K562 (cell line): ENCODE measurements at regions not wholly inside any gene's neighbourhood (a gene's known extent, or its start where the extent isn't known, plus 50 kb on each side); places are given as distances from the start of the nearest gene placed in this dataset.

Experiments used
- ATAC-seq: fragments of 200-7000 bp; cut with Tn5 transposase; 3 replicates; pipeline ENCODE4 v1.9.1; 2020; ENCODE audit warnings: moderate library complexity
- BruUV-seq: library from RNA; stranded (reverse); fragments of 400-500 nt; replicated peaks from 2 replicates; lab custom pipeline; 2021; lab: Mats Ljungman, UMichigan
- CTCF ChIA-PET: fragments of 300-600 bp; formaldehyde crosslinking; extraction: SDS; loops from one replicate; lab custom pipeline; 2021; ENCODE audit warnings: low intra/inter-chr PET ratio; lab: Yijun Ruan, JAX
- POLR2A ChIA-PET: fragments of 300-600, 350-650 bp; sonication (Branson Sonifier 250); formaldehyde crosslinking; extraction: SDS; loops from one replicate; lab custom pipeline; 2021; ENCODE audit warnings: antibody characterized with exemption, inconsistent platforms; lab: Yijun Ruan, JAX
- DNase-seq, 4 experiments: peaks; one replicate each; pipeline versions ENCODE4 v3.0.0 to v3.0.0-alpha.2; 2011 to 2018; ENCODE audit warnings: low spot score in 3 of 4, mixed read lengths in 3 of 4; ENCODE audit errors: extremely low read depth in 1 of 4
- FAIRE-seq: peaks from 2 replicates; lab custom pipeline; 2011; peaks lifted over from hg19 to GRCh38; lab: Jason Lieb, UNC
- H2AFZ ChIP-seq: 2 replicates; pipeline ENCODE4 v1.6.0; 2011; ENCODE audit warnings: low read depth, low read length, control low read depth, inconsistent platforms
- H3K27ac ChIP-seq: fragments of 200-600 bp; 3 replicates; pipeline ENCODE4 v1.8.0; 2011; ENCODE audit warnings: low read depth, mild to moderate bottlenecking, control low read depth, inconsistent platforms, low read length, moderate library complexity, mixed read lengths; ENCODE audit errors: extremely low read depth
- H3K27me3 ChIP-seq, 2 experiments: fragments of 300-600 bp in 1 of 2; 2 replicates in 1 of 2; 3 replicates in 1 of 2; pipeline versions ENCODE4 v1.6.0 to v1.8.0; 2011; ENCODE audit warnings: inconsistent platforms in 2 of 2, low read length in 2 of 2, mild to moderate bottlenecking in 1 of 2, mixed read lengths in 1 of 2, moderate library complexity in 1 of 2; ENCODE audit not compliant: control insufficient read depth in 2 of 2, insufficient read depth in 2 of 2
- H3K36me3 ChIP-seq: fragments of 300-600 bp; 3 replicates; pipeline ENCODE4 v1.8.0; 2011; ENCODE audit warnings: mild to moderate bottlenecking, low read length, inconsistent platforms; ENCODE audit not compliant: control insufficient read depth, insufficient read depth
- H3K4me1 ChIP-seq, 2 experiments: fragments of 200-600 bp in 1 of 2; replicated peaks in 1 of 2; 2 replicates in 1 of 2; 3 replicates in 1 of 2; pipeline versions ENCODE4 v1.5.1 to v1.8.0; 2011; ENCODE audit warnings: inconsistent platforms in 2 of 2, low read length in 2 of 2, mild to moderate bottlenecking in 1 of 2, mixed read lengths in 1 of 2, moderate library complexity in 1 of 2; ENCODE audit not compliant: control insufficient read depth in 2 of 2, insufficient read depth in 2 of 2
- H3K4me2 ChIP-seq: 2 replicates; pipeline ENCODE4 v1.6.1; 2011; ENCODE audit warnings: low read length, control low read depth, inconsistent platforms, mixed read lengths; ENCODE audit not compliant: insufficient read depth
- H3K4me3 ChIP-seq: fragments of 200-600 bp; sonication (generic), shearing (Covaris generic); 2 replicates; pipeline ENCODE4 v1.5.1; 2016; ENCODE audit warnings: control low read depth, inconsistent platforms
- H3K79me2 ChIP-seq: fragments of 200-600 bp; 3 replicates; pipeline ENCODE4 v1.8.0; 2011; ENCODE audit warnings: low read length, inconsistent platforms; ENCODE audit not compliant: control insufficient read depth, insufficient read depth
- H3K9ac ChIP-seq, 2 experiments: 2 replicates each; pipeline versions ENCODE4 v1.6.0 to v1.6.1; 2011; ENCODE audit warnings: low read depth in 2 of 2, low read length in 2 of 2, control low read depth in 1 of 2, inconsistent platforms in 1 of 2, mild to moderate bottlenecking in 1 of 2, mixed read lengths in 1 of 2; ENCODE audit not compliant: insufficient read depth in 1 of 2
- H3K9me1 ChIP-seq: one replicate; pipeline ENCODE4 v1.6.0; 2011; ENCODE audit warnings: inconsistent platforms, mild to moderate bottlenecking, low read length, moderate library complexity; ENCODE audit not compliant: control insufficient read depth, insufficient read depth
- H3K9me3 ChIP-seq: replicated peaks from 2 replicates; pipeline ENCODE4 v1.5.1; 2011; ENCODE audit warnings: low read depth, low read length, inconsistent platforms; ENCODE audit not compliant: control insufficient read depth, insufficient read depth
- H4K20me1 ChIP-seq: replicated peaks from 2 replicates; pipeline ENCODE4 v1.6.1; 2011; ENCODE audit warnings: low read length, inconsistent platforms, mixed read lengths; ENCODE audit not compliant: control insufficient read depth, insufficient read depth
- BCL6 ChIP-seq: fragments of 250-450 bp; sonication (Bioruptor Pico); IDR thresholded peaks from 2 replicates; pipeline ENCODE4 v1.4.0; 2020
- CBX8 ChIP-seq: fragments of 200-600 bp; sonication (generic); IDR thresholded peaks from 2 replicates; pipeline ENCODE4 v1.6.1; 2012; ENCODE audit warnings: borderline replicate concordance, mixed run types, low read depth, mild to moderate bottlenecking, moderate library complexity, mixed read lengths, low read length, control low read depth, inconsistent platforms; ENCODE audit not compliant: poor library complexity, severe bottlenecking; ENCODE audit errors: extremely low read depth
- EGR1 ChIP-seq: fragments of 450-650 bp; conservative IDR thresholded peaks from 2 replicates; pipeline ENCODE4 v1.6.1; 2017; ENCODE audit warnings: mild to moderate bottlenecking
- ELF1 ChIP-seq: fragments of 200-800 bp; sonication (Bioruptor generic); IDR thresholded peaks from 2 replicates; pipeline ENCODE4 v1.6.1; 2016; ENCODE audit warnings: missing genetic modification characterization, missing compliant biosample characterization
- EWSR1 ChIP-seq: fragments of 450-650 bp; IDR thresholded peaks from 2 replicates; pipeline ENCODE4 v1.6.1; 2018; ENCODE audit warnings: borderline replicate concordance, mild to moderate bottlenecking, low read depth, moderate library complexity; ENCODE audit not compliant: partially characterized antibody
- FOSL1 ChIP-seq: fragments of 200-800 bp; sonication (Bioruptor generic); conservative IDR thresholded peaks from 2 replicates; pipeline ENCODE4 v1.6.1; 2016; ENCODE audit warnings: missing genetic modification characterization, missing compliant biosample characterization
- GABPB2 ChIP-seq: fragments of 250-450 bp; sonication (Bioruptor Pico); conservative IDR thresholded peaks from 2 replicates; pipeline ENCODE4 v1.5.1; 2021; ENCODE audit warnings: mild to moderate bottlenecking
- GATA2 ChIP-seq: sonication (generic); formaldehyde crosslinking; IDR thresholded peaks from 2 replicates; pipeline ENCODE4 v1.4.0; 2020; ENCODE audit warnings: mild to moderate bottlenecking, missing genetic modification reagents
- HSF4 ChIP-seq: fragments of 250-450 bp; sonication (Bioruptor Pico); IDR thresholded peaks from 2 replicates; pipeline ENCODE4 v2.1.2; 2022; ENCODE audit warnings: mild to moderate bottlenecking, moderate library complexity, borderline replicate concordance
- NCOA4 ChIP-seq: fragments of 450-650 bp; IDR thresholded peaks from 2 replicates; pipeline ENCODE4 v1.6.1; 2018; ENCODE audit warnings: mild to moderate bottlenecking; ENCODE audit not compliant: partially characterized antibody
- NFIC ChIP-seq: fragments of 450-650 bp; IDR thresholded peaks from 2 replicates; pipeline ENCODE4 v1.6.1; 2017; ENCODE audit warnings: mild to moderate bottlenecking, inconsistent platforms
- PML ChIP-seq: IDR thresholded peaks from 2 replicates; pipeline ENCODE4 v1.6.1; 2012; ENCODE audit warnings: low read length, inconsistent platforms
- PPARD ChIP-seq: fragments of 250-450 bp; sonication (Bioruptor Pico); IDR thresholded peaks from 2 replicates; pipeline ENCODE4 v1.8.0; 2022; ENCODE audit warnings: inconsistent platforms, mild to moderate bottlenecking, moderate library complexity
- RBM22 ChIP-seq: fragments of 200-400 bp; formaldehyde crosslinking; IDR thresholded peaks from 2 replicates; pipeline ENCODE4 v1.6.1; 2018; ENCODE audit warnings: low read length, low read depth; ENCODE audit not compliant: poor library complexity, severe bottlenecking
- SMAD3 ChIP-seq: fragments of 450-650 bp; formaldehyde crosslinking; conservative IDR thresholded peaks from 2 replicates; pipeline ENCODE4 v1.4.0; 2020; ENCODE audit warnings: mild to moderate bottlenecking
- SP1 ChIP-seq: sonication (generic); formaldehyde crosslinking; IDR thresholded peaks from 2 replicates; pipeline ENCODE4 v1.8.1; 2022; ENCODE audit warnings: mild to moderate bottlenecking, missing genetic modification reagents
- ZNF175 ChIP-seq: fragments of 200-800 bp; sonication (Bioruptor generic); IDR thresholded peaks from 2 replicates; pipeline ENCODE4 v1.6.1; 2016; ENCODE audit warnings: low read depth, mild to moderate bottlenecking, missing genetic modification characterization, missing compliant biosample characterization
- ZNF263 ChIP-seq: sonication (generic); formaldehyde crosslinking; IDR thresholded peaks from 2 replicates; pipeline ENCODE4 v1.8.0; 2022; ENCODE audit warnings: mild to moderate bottlenecking, missing genetic modification reagents, borderline replicate concordance
- ZNF707 ChIP-seq: fragments of 250-450 bp; sonication (Bioruptor Pico); conservative IDR thresholded peaks from 2 replicates; pipeline ENCODE4 v1.8.0; 2022; ENCODE audit warnings: inconsistent platforms, mild to moderate bottlenecking, moderate library complexity
- WGBS: fragments of 100-300 bp; shearing (Covaris generic); methylation state at CpG from one replicate; pipeline ENCODE4 v1.1.6; 2016; ENCODE audit warnings: low coverage, mixed read lengths; ENCODE audit not compliant: insufficient coverage; ENCODE audit errors: missing lambda C conversion rate; 5-methylcytosine and 5-hydroxymethylcytosine counted together
- in situ Hi-C: fragments of 300-500 bp; cut with MboI; formaldehyde crosslinking; loops from 4 replicates; pipeline ENCODE4 v1.15.0; 2018; ENCODE audit warnings: inconsistent platforms, mixed read lengths
- intact Hi-C: fragments of 100-400 bp; cut with micrococcal nuclease; formaldehyde crosslinking; loops from 2 replicates; pipeline ENCODE4 v1.14.2; 2022
- TF ChIP-seq, protein P1 (sequence below): fragments of 450-650 bp; formaldehyde crosslinking; IDR thresholded peaks from 2 replicates; pipeline ENCODE4 v1.4.0; 2020; ENCODE audit warnings: mild to moderate bottlenecking, moderate library complexity

DNA sequence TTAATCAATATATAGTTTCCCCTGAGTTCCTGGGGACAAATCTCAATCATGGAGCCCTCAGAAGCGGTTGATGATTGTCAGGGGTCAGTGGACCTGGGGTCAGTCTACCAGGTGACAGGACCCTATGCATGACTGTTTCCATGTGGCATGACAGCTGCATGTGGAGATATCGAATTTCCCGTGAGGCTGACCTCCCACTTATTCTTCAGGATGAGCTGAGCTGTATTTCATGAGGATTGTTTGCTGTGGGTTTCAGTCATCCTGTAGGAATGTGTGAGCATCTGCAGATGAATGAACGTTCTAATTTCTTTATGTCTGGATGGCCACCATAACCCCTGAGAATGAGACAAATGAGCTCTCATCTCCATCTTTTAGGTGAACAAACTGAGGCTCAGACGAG is 93.0 kb upstream of the HES1 start:
- no TSS peak for BruUV-seq
- in situ Hi-C loops (no loop called here), intact Hi-C loops (no loop called here)
- no peaks in the 10 kb centered on the region for H3K36me3 ChIP-seq
- WGBS, result 21% methylated on average over 5 of the region's 5 CpGs
- no peak for DNase-seq
- H3K27ac ChIP-seq, result no peak overlapping the region
- ChIA-PET CTCF (no interaction called here), POLR2A (interaction anchor here (0.8 to 1.5 kb wide), 3 partner anchors 9 to 263 kb away, joined by 3 to 9 read pairs (median 4); no protein-coding TSS in a partner anchor)
- no peak overlapping the region for H3K9ac ChIP-seq
- no peaks in the 10 kb centered on the region for H3K27me3 ChIP-seq
- peak overlapping the region; percentile 43 for H2AFZ ChIP-seq
- no peaks in the 10 kb centered on the region for H3K79me2 ChIP-seq
- H3K9me3 ChIP-seq, result no peaks in the 10 kb centered on the region
- H3K4me3 ChIP-seq, result no peak overlapping the region
- no peak for FAIRE-seq
- H3K4me1 ChIP-seq, result peaks cover 3 to 19% of the 10 kb centered on the region in 2 experiments; a peak in 3 of 5 replicates
- no peaks in the 10 kb centered on the region for H4K20me1 ChIP-seq
- TF ChIP-seq SMAD3 (CRISPR knock-in tag), result no peak
- TF ChIP-seq SP1, result no peak
- TF ChIP-seq NFIC, result no peak
- TF ChIP-seq NCOA4, result no peak
- no peak for TF ChIP-seq EGR1
- no peak for TF ChIP-seq FOSL1 (tag)
- no peak for TF ChIP-seq BCL6 (CRISPR knock-in tag)
- no peak for TF ChIP-seq ZNF707 (CRISPR knock-in tag)
- no peak for TF ChIP-seq GABPB2
- TF ChIP-seq, protein P1, sequence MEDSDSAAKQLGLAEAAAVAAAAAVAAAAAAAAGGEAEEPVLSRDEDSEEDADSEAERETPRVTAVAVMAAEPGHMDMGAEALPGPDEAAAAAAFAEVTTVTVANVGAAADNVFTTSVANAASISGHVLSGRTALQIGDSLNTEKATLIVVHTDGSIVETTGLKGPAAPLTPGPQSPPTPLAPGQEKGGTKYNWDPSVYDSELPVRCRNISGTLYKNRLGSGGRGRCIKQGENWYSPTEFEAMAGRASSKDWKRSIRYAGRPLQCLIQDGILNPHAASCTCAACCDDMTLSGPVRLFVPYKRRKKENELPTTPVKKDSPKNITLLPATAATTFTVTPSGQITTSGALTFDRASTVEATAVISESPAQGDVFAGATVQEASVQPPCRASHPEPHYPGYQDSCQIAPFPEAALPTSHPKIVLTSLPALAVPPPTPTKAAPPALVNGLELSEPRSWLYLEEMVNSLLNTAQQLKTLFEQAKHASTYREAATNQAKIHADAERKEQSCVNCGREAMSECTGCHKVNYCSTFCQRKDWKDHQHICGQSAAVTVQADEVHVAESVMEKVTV (CRISPR knock-in tag), result no peak
- no peak for TF ChIP-seq PML
- TF ChIP-seq EWSR1, result no peak
- no peak for TF ChIP-seq ZNF175
- TF ChIP-seq GATA2 (CRISPR knock-in tag), result no peak
- no peak for TF ChIP-seq ZNF263
- TF ChIP-seq ELF1 (tag), result no peak
- no peak for TF ChIP-seq RBM22
- no peak for TF ChIP-seq PPARD
- no peak for TF ChIP-seq CBX8
- TF ChIP-seq HSF4 (CRISPR knock-in tag), result no peak
- TF ChIP-seq, all 486 proteins: peak for 0
- no peak for ATAC-seq
- Histone ChIP-seq H3K4me2 (no peak overlapping the region), H3K9me1 (no peaks in the 10 kb centered on the region)
